H9 (cell line): ENCODE measurements at regions not wholly inside any gene's neighbourhood (a gene's known extent, or its start where the extent isn't known, plus 50 kb on each side); places are given as distances from the start of the nearest gene placed in this dataset.

ENCODE experiments used
- DNase-seq: peaks from one replicate; pipeline ENCODE4 v3.0.0-alpha.2; 2017
- H2AFZ ChIP-seq: one replicate; pipeline ENCODE4 v1.6.1; 2013; ENCODE audit warnings: mild to moderate bottlenecking, low read length, control low read depth, moderate library complexity
- H2AK5ac ChIP-seq: 2 replicates; pipeline ENCODE4 v1.6.1; 2013; ENCODE audit warnings: low read length, control low read depth, mixed read lengths; ENCODE audit not compliant: insufficient read length
- H2BK120ac ChIP-seq: one replicate; pipeline ENCODE4 v1.6.1; 2013; ENCODE audit warnings: low read depth, mild to moderate bottlenecking, low read length, control low read depth, inconsistent platforms; ENCODE audit not compliant: poor library complexity, severe bottlenecking
- H2BK12ac ChIP-seq: 2 replicates; pipeline ENCODE4 v1.6.1; 2013; ENCODE audit warnings: low read length, control low read depth, mixed read lengths, low read depth; ENCODE audit not compliant: insufficient read length
- H2BK15ac ChIP-seq: 2 replicates; pipeline ENCODE4 v1.6.1; 2013; ENCODE audit warnings: low read depth, low read length, control low read depth
- H2BK20ac ChIP-seq: one replicate; pipeline ENCODE4 v1.6.1; 2013; ENCODE audit warnings: low read depth, mild to moderate bottlenecking, low read length, control low read depth, inconsistent platforms; ENCODE audit not compliant: poor library complexity, severe bottlenecking
- H2BK5ac ChIP-seq: 2 replicates; pipeline ENCODE4 v1.6.1; 2013; ENCODE audit warnings: low read length, control low read depth, mixed read lengths; ENCODE audit not compliant: insufficient read length
- H3K14ac ChIP-seq: 2 replicates; pipeline ENCODE4 v1.6.1; 2013; ENCODE audit warnings: low read length, control low read depth; ENCODE audit not compliant: insufficient read depth
- H3K18ac ChIP-seq: 2 replicates; pipeline ENCODE4 v1.6.1; 2013; ENCODE audit warnings: low read depth, mild to moderate bottlenecking, mixed read lengths, low read length, control low read depth; ENCODE audit not compliant: insufficient read length
- H3K23ac ChIP-seq: 2 replicates; pipeline ENCODE4 v1.6.1; 2013; ENCODE audit warnings: low read length, control low read depth, mixed read lengths, low read depth; ENCODE audit not compliant: insufficient read length
- H3K23me2 ChIP-seq: 2 replicates; pipeline ENCODE4 v1.6.1; 2013; ENCODE audit warnings: low read depth, mild to moderate bottlenecking, mixed read lengths, low read length, control low read depth; ENCODE audit not compliant: insufficient read length, poor library complexity, severe bottlenecking
- H3K27ac ChIP-seq: 2 replicates; pipeline ENCODE4 v1.5.1; 2013; ENCODE audit warnings: low read length, control low read depth, mixed read lengths, low read depth; ENCODE audit not compliant: insufficient read length
- H3K27me3 ChIP-seq: 2 replicates; pipeline ENCODE4 v1.6.1; 2013; ENCODE audit warnings: low read length, control low read depth, inconsistent platforms; ENCODE audit not compliant: insufficient read depth
- H3K4ac ChIP-seq: 2 replicates; pipeline ENCODE4 v1.6.1; 2013; ENCODE audit warnings: low read depth, mild to moderate bottlenecking, control low read depth, inconsistent platforms, low read length, moderate library complexity
- H3K4me1 ChIP-seq: 2 replicates; pipeline ENCODE4 v1.6.1; 2013; ENCODE audit warnings: low read length, control low read depth, inconsistent platforms; ENCODE audit not compliant: insufficient read depth
- H3K4me2 ChIP-seq: 2 replicates; pipeline ENCODE4 v1.6.1; 2013; ENCODE audit warnings: low read length, control low read depth, mixed read lengths; ENCODE audit not compliant: insufficient read length, insufficient read depth
- H3K56ac ChIP-seq: 2 replicates; pipeline ENCODE4 v1.6.1; 2013; ENCODE audit warnings: low read depth, mild to moderate bottlenecking, mixed read lengths, low read length, control low read depth; ENCODE audit not compliant: insufficient read length
- H3K79me1 ChIP-seq: 2 replicates; pipeline ENCODE4 v1.6.1; 2013; ENCODE audit warnings: low read depth, mild to moderate bottlenecking, moderate library complexity, low read length, control low read depth, inconsistent platforms; ENCODE audit not compliant: insufficient read depth, poor library complexity, severe bottlenecking
- H3K79me2 ChIP-seq: 2 replicates; pipeline ENCODE4 v1.6.1; 2013; ENCODE audit warnings: low read length, control low read depth, inconsistent platforms; ENCODE audit not compliant: insufficient read depth
- H3K9ac ChIP-seq: 2 replicates; pipeline ENCODE4 v1.6.1; 2013; ENCODE audit warnings: low read length, control low read depth, mixed read lengths; ENCODE audit not compliant: insufficient read length; ENCODE audit errors: extremely low read depth
- H3K9me3 ChIP-seq: one replicate; pipeline ENCODE4 v1.6.1; 2013; ENCODE audit warnings: low read depth, low read length, inconsistent platforms; ENCODE audit not compliant: control insufficient read depth
- H3T11ph ChIP-seq: one replicate; pipeline ENCODE4 v1.6.1; 2013; ENCODE audit warnings: mild to moderate bottlenecking, low read length, control low read depth, inconsistent platforms
- H4K20me1 ChIP-seq: one replicate; pipeline ENCODE4 v1.6.1; 2013; ENCODE audit not compliant: control insufficient read depth, insufficient read length, insufficient read depth
- H4K5ac ChIP-seq: 2 replicates; pipeline ENCODE4 v1.6.1; 2013; ENCODE audit warnings: low read depth, mild to moderate bottlenecking, mixed read lengths, low read length, control low read depth; ENCODE audit not compliant: insufficient read length
- H4K8ac ChIP-seq: replicated peaks from 2 replicates; pipeline ENCODE4 v1.6.1; 2013; ENCODE audit warnings: low read length, control low read depth, mixed read lengths, low read depth; ENCODE audit not compliant: insufficient read length
- H4K91ac ChIP-seq: 2 replicates; pipeline ENCODE4 v1.6.1; 2013; ENCODE audit warnings: low read depth, mild to moderate bottlenecking, moderate library complexity, mixed read lengths, low read length, control low read depth; ENCODE audit not compliant: insufficient read length
- H3K27ac Mint-ChIP-seq, 3 experiments: 2 replicates in 2 of 3; 3 replicates in 1 of 3; pipeline ENCODE4 v1.8.0; 2020 to 2021; ENCODE audit warnings: mixed read lengths in 3 of 3, mild to moderate bottlenecking in 1 of 3, moderate library complexity in 1 of 3
- H3K27me3 Mint-ChIP-seq: 2 replicates; pipeline ENCODE4 v1.8.0; 2021; ENCODE audit warnings: low read depth, mild to moderate bottlenecking, moderate library complexity, mixed read lengths
- H3K36me3 Mint-ChIP-seq, 3 experiments: 2 replicates in 2 of 3; 3 replicates in 1 of 3; pipeline ENCODE4 v1.8.0; 2020 to 2021; ENCODE audit warnings: low read depth in 3 of 3, mixed read lengths in 3 of 3; ENCODE audit not compliant: insufficient read depth in 1 of 3
- H3K4me1 Mint-ChIP-seq, 2 experiments: 2 replicates each; pipeline ENCODE4 v1.8.0; 2020; ENCODE audit warnings: mixed read lengths in 2 of 2
- H3K4me3 Mint-ChIP-seq, 2 experiments: 2 replicates in 1 of 2; 3 replicates in 1 of 2; pipeline ENCODE4 v1.8.0; 2020 to 2021; ENCODE audit warnings: mild to moderate bottlenecking in 2 of 2, mixed read lengths in 2 of 2, moderate library complexity in 1 of 2
- H3K9me3 Mint-ChIP-seq, 2 experiments: 2 replicates in 1 of 2; 3 replicates in 1 of 2; pipeline ENCODE4 v1.8.0; 2020; ENCODE audit warnings: mild to moderate bottlenecking in 2 of 2, mixed read lengths in 2 of 2, moderate library complexity in 1 of 2
- CTCF ChIP-seq: fragments of 200-600 bp; sonication (generic); conservative IDR thresholded peaks from 3 replicates; pipeline ENCODE4 v1.8.0; 2021; ENCODE audit warnings: antibody characterized with exemption, mild to moderate bottlenecking
- WGBS: extraction: QIAGEN DNeasy Blood & Tissue Kit; methylation state at CpG from one replicate; pipeline ENCODE4 v1.1.7; 2013; ENCODE audit warnings: missing lambda C conversion rate, low lambda C conversion rate, mixed read lengths; ENCODE audit not compliant: insufficient read length; ENCODE audit errors: extremely low coverage; 5-methylcytosine and 5-hydroxymethylcytosine counted together

GRCh38 chr22:49636649-49637048, 191.0 kb downstream of the BRD1 start:
- Mint-ChIP-seq H3K4me1 (peaks cover 4 to 6% of the 10 kb centered on the region in 2 experiments), H3K27ac (no peak overlapping the region), H3K4me3 (no peak overlapping the region), H3K27me3 (peaks cover 2% of the 10 kb centered on the region; the same call in 1 of the 2 replicates), H3K9me3 (no peaks in the 10 kb centered on the region), H3K36me3 (no peaks in the 10 kb centered on the region)
- no peak overlapping the region for H3K27ac ChIP-seq
- H3K27me3 ChIP-seq = no peaks in the 10 kb centered on the region
- no peak overlapping the region for H2AFZ ChIP-seq
- no peak for DNase-seq
- no peaks in the 10 kb centered on the region for H3K23me2 ChIP-seq
- H4K20me1 ChIP-seq = no peaks in the 10 kb centered on the region
- no peak overlapping the region for H2BK5ac ChIP-seq
- no peak overlapping the region for H2BK12ac ChIP-seq
- no peak overlapping the region for H4K5ac ChIP-seq
- no peak overlapping the region for H2AK5ac ChIP-seq
- H3K23ac ChIP-seq = no peak overlapping the region
- H3K14ac ChIP-seq = no peak overlapping the region
- H3K56ac ChIP-seq = no peak overlapping the region
- H3T11ph ChIP-seq = no peak overlapping the region
- no peak overlapping the region for H4K8ac ChIP-seq
- H3K4ac ChIP-seq = no peak overlapping the region
- H2BK120ac ChIP-seq = no peak overlapping the region
- no CpG with 5 or more reads among the region's 17 CpGs for WGBS
- H3K4me2 ChIP-seq = no peak overlapping the region
- no peak overlapping the region for H3K18ac ChIP-seq
- H3K9ac ChIP-seq = no peak overlapping the region
- H3K79me1 ChIP-seq = no peaks in the 10 kb centered on the region
- no peak for TF ChIP-seq CTCF
- H2BK15ac ChIP-seq = no peak overlapping the region
- H4K91ac ChIP-seq = no peak overlapping the region
- no peaks in the 10 kb centered on the region for H3K9me3 ChIP-seq
- no peak overlapping the region for H2BK20ac ChIP-seq
- H3K4me1 ChIP-seq = peaks cover 3% of the 10 kb centered on the region; the same call in 1 of the 2 replicates
- no peaks in the 10 kb centered on the region for H3K79me2 ChIP-seq
